Lung (tissue), 11 donors: ENCODE measurements at regions not wholly inside any gene's neighbourhood (a gene's known extent, or its start where the extent isn't known, plus 50 kb on each side); places are given as distances from the start of the nearest gene placed in this dataset.

ENCODE experiments used
- ATAC-seq: fragments of 200-7000 bp; cut with Tn5 transposase; one replicate; pipeline ENCODE4 v1.9.1; 2020; ENCODE audit warnings: moderate number of reproducible peaks; ENCODE audit not compliant: insufficient read depth, low FRiP score
- DNase-seq, 3 donors: peaks; one replicate each; pipeline ENCODE4 v3.0.0-alpha.2; 2013 to 2017
- H3K27ac ChIP-seq, 2 donors: one replicate each; pipeline ENCODE4 v1.5.1; 2013; ENCODE audit warnings: mild to moderate bottlenecking in 2 of 2, moderate library complexity in 2 of 2, control low read depth in 1 of 2, inconsistent platforms in 1 of 2, low read depth in 1 of 2, low read length in 1 of 2
- H3K27me3 ChIP-seq, 3 donors: one replicate each; pipeline ENCODE4 v1.5.1; 2013; ENCODE audit warnings: low read length in 2 of 3; ENCODE audit not compliant: control insufficient read depth in 3 of 3, insufficient read depth in 3 of 3
- H3K36me3 ChIP-seq, 4 donors: one replicate each; pipeline ENCODE4 v1.5.1; 2013; ENCODE audit warnings: low read length in 4 of 4, mild to moderate bottlenecking in 1 of 4, moderate library complexity in 1 of 4; ENCODE audit not compliant: control insufficient read depth in 4 of 4, insufficient read depth in 4 of 4
- H3K4me1 ChIP-seq, 5 donors: one replicate each; pipeline ENCODE4 v1.5.1; 2013; ENCODE audit warnings: low read length in 5 of 5, mild to moderate bottlenecking in 2 of 5, moderate library complexity in 1 of 5; ENCODE audit not compliant: control insufficient read depth in 5 of 5, insufficient read depth in 5 of 5
- H3K4me3 ChIP-seq: one replicate; pipeline ENCODE4 v1.5.1; 2013; ENCODE audit warnings: mild to moderate bottlenecking, control low read depth, moderate library complexity
- H3K9ac ChIP-seq, 2 donors: one replicate each; pipeline ENCODE4 v1.5.1; 2013; ENCODE audit warnings: low read length in 2 of 2, control low read depth in 1 of 2; ENCODE audit not compliant: insufficient read depth in 1 of 2
- H3K9me3 ChIP-seq, 4 donors: one replicate each; pipeline ENCODE4 v1.5.1; 2013; ENCODE audit warnings: low read length in 3 of 4, mild to moderate bottlenecking in 1 of 4, moderate library complexity in 1 of 4; ENCODE audit not compliant: control insufficient read depth in 4 of 4, insufficient read depth in 3 of 4
- CTCF ChIP-seq: IDR thresholded peaks from 2 replicates; pipeline ENCODE4 v1.5.1; 2012; ENCODE audit warnings: mild to moderate bottlenecking; ENCODE audit errors: control extremely low read depth, extremely low read depth
- WGBS, 2 donors: extraction: QIAGEN DNeasy Blood & Tissue Kit; methylation state at CpG; one replicate each; pipeline ENCODE4 v1.1.7; 2013; 5-methylcytosine and 5-hydroxymethylcytosine counted together
- donor health status: control.
- donor health status: control.
- donor health status: Bipolar disorder and iron deficiency.
- donor health status: healthy.
- donor health status: DM: yes; HTN: yes; CAD: no.

- DNase-seq (no peak), ATAC-seq (no peak)
- Histone ChIP-seq H3K4me1 (peaks cover 0 to 10% (median 0%) of the 10 kb centered on the region in 5 donors), H3K36me3 (no peaks in the 10 kb centered on the region), H3K9ac (no peak overlapping the region), H3K4me3 (no peak overlapping the region), H3K9me3 (peaks cover 0 to 1% (median 0%) of the 10 kb centered on the region in 4 donors), H3K27me3 (no peaks in the 10 kb centered on the region), H3K27ac (no peak overlapping the region)
- TF ChIP-seq CTCF = no peak
- WGBS, 2 donors = 69 to 75% methylated on average over 7 of the region's 7 CpGs
These were observed 206.0 kb upstream of the CXCR4 start for GRCh38 chr2:136323935-136324334.

GRCh38 chr2:136323195-136323594 is 205.2 kb upstream of the CXCR4 start:
- no peaks in the 10 kb centered on the region for H3K36me3 ChIP-seq
- ATAC-seq (no peak), DNase-seq (no peak)
- H3K27ac ChIP-seq = no peak overlapping the region
- no peak overlapping the region for H3K9ac ChIP-seq
- WGBS, 2 donors = 47 to 58% methylated on average over 3 of the region's 3 CpGs
- peaks cover 0 to 1% (median 0%) of the 10 kb centered on the region in 4 donors for H3K9me3 ChIP-seq
- H3K4me3 ChIP-seq = no peak overlapping the region
- H3K4me1 ChIP-seq = peaks cover 0 to 10% (median 0%) of the 10 kb centered on the region in 5 donors
- no peaks in the 10 kb centered on the region for H3K27me3 ChIP-seq
- no peak for TF ChIP-seq CTCF

- WGBS, 2 donors = 49 to 73% methylated on average over 2 of the region's 2 CpGs
- Histone ChIP-seq H3K4me1 (peaks cover 0 to 6% (median 0%) of the 10 kb centered on the region in 5 donors), H3K9ac (no peak overlapping the region), H3K27ac (no peak overlapping the region), H3K27me3 (no peaks in the 10 kb centered on the region), H3K9me3 (peaks cover 0 to 1% (median 0%) of the 10 kb centered on the region in 4 donors), H3K36me3 (no peaks in the 10 kb centered on the region), H3K4me3 (no peak overlapping the region)
- ATAC-seq (no peak), DNase-seq (no peak)
- no peak for TF ChIP-seq CTCF
These were observed 204.5 kb upstream of the CXCR4 start for GRCh38 chr2:136322428-136322827.

GRCh38 chr2:136319651-136320050 is 201.7 kb upstream of the CXCR4 start:
- no peak for TF ChIP-seq CTCF
- H3K36me3 ChIP-seq = no peaks in the 10 kb centered on the region
- H3K27ac ChIP-seq = no peak overlapping the region
- H3K27me3 ChIP-seq = no peaks in the 10 kb centered on the region
- WGBS, 2 donors = 88 to 93% methylated on average over 11 of the region's 11 CpGs
- H3K9me3 ChIP-seq = no peaks in the 10 kb centered on the region
- ATAC-seq (no peak), DNase-seq (no peak)
- no peaks in the 10 kb centered on the region for H3K4me1 ChIP-seq
- no peak overlapping the region for H3K4me3 ChIP-seq
- H3K9ac ChIP-seq = no peak overlapping the region
